ENCODE measurements at regions not wholly inside any gene's neighbourhood (a gene's known extent, or its start where the extent isn't known, plus 50 kb on each side); places are given as distances from the start of the nearest gene placed in this dataset.

DNA sequence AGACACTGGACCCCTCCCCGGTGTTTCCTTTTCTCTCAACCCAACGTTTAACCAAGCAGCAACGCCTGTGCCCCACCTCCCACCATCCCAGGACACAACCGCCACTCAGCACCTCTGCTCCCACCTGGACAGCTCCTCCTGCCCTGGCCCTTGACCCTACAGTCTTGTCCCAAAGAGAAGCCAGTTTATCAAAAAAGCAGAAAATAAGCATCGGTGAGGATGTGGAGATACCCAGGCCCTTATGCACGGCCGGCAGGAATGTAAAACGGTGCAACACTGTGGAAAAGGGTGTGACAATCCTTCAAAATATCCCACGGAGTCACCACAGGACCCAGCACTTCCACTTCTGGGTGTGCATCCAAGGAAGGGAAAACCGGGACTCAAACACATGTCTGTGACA lies 176.2 kb upstream of the RNF32 start:
- TF ChIP-seq, protein P1, sequence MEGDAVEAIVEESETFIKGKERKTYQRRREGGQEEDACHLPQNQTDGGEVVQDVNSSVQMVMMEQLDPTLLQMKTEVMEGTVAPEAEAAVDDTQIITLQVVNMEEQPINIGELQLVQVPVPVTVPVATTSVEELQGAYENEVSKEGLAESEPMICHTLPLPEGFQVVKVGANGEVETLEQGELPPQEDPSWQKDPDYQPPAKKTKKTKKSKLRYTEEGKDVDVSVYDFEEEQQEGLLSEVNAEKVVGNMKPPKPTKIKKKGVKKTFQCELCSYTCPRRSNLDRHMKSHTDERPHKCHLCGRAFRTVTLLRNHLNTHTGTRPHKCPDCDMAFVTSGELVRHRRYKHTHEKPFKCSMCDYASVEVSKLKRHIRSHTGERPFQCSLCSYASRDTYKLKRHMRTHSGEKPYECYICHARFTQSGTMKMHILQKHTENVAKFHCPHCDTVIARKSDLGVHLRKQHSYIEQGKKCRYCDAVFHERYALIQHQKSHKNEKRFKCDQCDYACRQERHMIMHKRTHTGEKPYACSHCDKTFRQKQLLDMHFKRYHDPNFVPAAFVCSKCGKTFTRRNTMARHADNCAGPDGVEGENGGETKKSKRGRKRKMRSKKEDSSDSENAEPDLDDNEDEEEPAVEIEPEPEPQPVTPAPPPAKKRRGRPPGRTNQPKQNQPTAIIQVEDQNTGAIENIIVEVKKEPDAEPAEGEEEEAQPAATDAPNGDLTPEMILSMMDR (IDR thresholded peaks at IDR 0.05; ENCODE audit: insufficient read depth, low read depth, low read length), result no peak
- TF ChIP-seq EZH2 (IDR thresholded peaks at IDR 0.05; ENCODE audit: insufficient read depth, low read length), result no peak
